ENCODE measurements at regions not wholly inside any gene's neighbourhood (a gene's known extent, or its start where the extent isn't known, plus 50 kb on each side); places are given as distances from the start of the nearest gene placed in this dataset.

GRCh38 chr10:44065788-44066526, 318.9 kb downstream of the CXCL12 start:
- no peak overlapping the region for H3K27ac ChIP-seq (ENCODE audit: low read length)
- TF ChIP-seq SIN3A (IDR thresholded peaks at IDR 0.05; ENCODE audit: borderline replicate concordance, insufficient read depth, low read depth, low read length) (no peak), CTCF (IDR thresholded peaks at IDR 0.05) (no peak), POLR2AphosphoS5 (IDR thresholded peaks at IDR 0.05; ENCODE audit: low read depth, low read length) (no peak), TCF7L2 (IDR thresholded peaks at IDR 0.05; ENCODE audit: low read depth, low read length) (no peak)
- no peak overlapping the region for H3K4me3 ChIP-seq (ENCODE audit: low read depth in 2 of 2, low read length in 2 of 2)
- BruUV-seq (replicated peaks), result no TSS peak
- no peaks in the 10 kb centered on the region for H3K9me3 ChIP-seq (ENCODE audit: control insufficient read depth, insufficient read depth, low read depth, low read length)
- no peaks in the 10 kb centered on the region for H3K36me3 ChIP-seq (ENCODE audit: control insufficient read depth, insufficient read depth, low read length)
- in situ Hi-C loops (cut with HindIII; ENCODE audit: low pct_unique_long_range_greater_than_20kb, low sequenced_read_pairs), result no loop called here
- ATAC-seq (no peak), DNase-seq (ENCODE audit: low read depth, low spot score) (no peak)
- H3K27me3 ChIP-seq (ENCODE audit: control insufficient read depth, insufficient read depth, low read length), result no peaks in the 10 kb centered on the region
- intact Hi-C loops (cut with micrococcal nuclease; ENCODE audit: unreplicated experiment), result no loop called here
- no peaks in the 10 kb centered on the region for H3K4me1 ChIP-seq (ENCODE audit: control insufficient read depth, insufficient read depth, low read length)
- ChIA-PET POLR2A (no interaction called here), CTCF (interaction anchor here (0.6 kb wide), 1 partner anchor 376 kb away, joined by 9 read pairs; no protein-coding TSS in a partner anchor)

- Histone ChIP-seq H3K36me3 (ENCODE audit: control insufficient read depth, insufficient read depth, low read length) (no peaks in the 10 kb centered on the region), H3K4me3 (ENCODE audit: low read depth in 2 of 2, low read length in 2 of 2) (no peak overlapping the region), H3K27ac (ENCODE audit: low read length) (no peak overlapping the region), H3K27me3 (ENCODE audit: control insufficient read depth, insufficient read depth, low read length) (no peaks in the 10 kb centered on the region), H3K4me1 (ENCODE audit: control insufficient read depth, insufficient read depth, low read length) (no peaks in the 10 kb centered on the region), H3K9me3 (ENCODE audit: control insufficient read depth, insufficient read depth, low read depth, low read length) (no peaks in the 10 kb centered on the region)
- no peak for DNase-seq (ENCODE audit: low read depth, low spot score)
- CTCF ChIA-PET, result interaction anchor here (0.6 kb wide), 1 partner anchor 375 kb away, joined by 9 read pairs; no protein-coding TSS in a partner anchor
- ATAC-seq, result no peak
- BruUV-seq (replicated peaks), result no TSS peak
- intact Hi-C loops (cut with micrococcal nuclease; ENCODE audit: unreplicated experiment) (no loop called here), in situ Hi-C loops (cut with HindIII; ENCODE audit: low pct_unique_long_range_greater_than_20kb, low sequenced_read_pairs) (no loop called here)
- no peak for TF ChIP-seq TCF7L2 (IDR thresholded peaks at IDR 0.05; ENCODE audit: low read depth, low read length)
- TF ChIP-seq CTCF (IDR thresholded peaks at IDR 0.05), result no peak
- no peak for TF ChIP-seq SIN3A (IDR thresholded peaks at IDR 0.05; ENCODE audit: borderline replicate concordance, insufficient read depth, low read depth, low read length)
- no peak for TF ChIP-seq REST (IDR thresholded peaks at IDR 0.05; ENCODE audit: insufficient read depth in 1 of 2, low read depth in 2 of 2, low read length in 1 of 2)
- no peak for TF ChIP-seq POLR2AphosphoS5 (IDR thresholded peaks at IDR 0.05; ENCODE audit: low read depth, low read length)
- POLR2A ChIA-PET, result no interaction called here
Measured at GRCh38 chr10:44064987-44065787, 319.7 kb downstream of the CXCL12 start.
